ENCODE measurements at regions not wholly inside any gene's neighbourhood (a gene's known extent, or its start where the extent isn't known, plus 50 kb on each side); places are given as distances from the start of the nearest gene placed in this dataset.

GRCh38 chr2:64742678-64743077 is 89.0 kb upstream of the SERTAD2 start:
- TF ChIP-seq POLR2A (IDR thresholded peaks at IDR 0.05): no peak
- TF ChIP-seq CTCF (IDR thresholded peaks at IDR 0.05): no peak
- TF ChIP-seq POLR2AphosphoS5 (IDR thresholded peaks at IDR 0.05): no peak
